Caco-2 (cell line): ENCODE measurements at regions not wholly inside any gene's neighbourhood (a gene's known extent, or its start where the extent isn't known, plus 50 kb on each side); places are given as distances from the start of the nearest gene placed in this dataset.

Source experiments
- BruUV-seq: library from RNA; stranded (reverse); fragments of 400-500 nt; replicated peaks from 2 replicates; lab custom pipeline; 2021; lab: Mats Ljungman, UMichigan
- CTCF ChIA-PET: fragments of 300-600 bp; sonication (Branson Sonifier 250); formaldehyde crosslinking; loops from one replicate; lab custom pipeline; 2022; ENCODE audit warnings: antibody characterized with exemption; lab: Charles Lee
- POLR2A ChIA-PET: fragments of 300-600 bp; sonication (Branson Sonifier 250); formaldehyde crosslinking; loops from one replicate; lab custom pipeline; 2022; ENCODE audit warnings: antibody characterized with exemption; lab: Charles Lee
- DNase-seq, 2 experiments: peaks; one replicate each; pipeline versions ENCODE4 v3.0.0 to v3.0.0-alpha.2; 2020 to 2022
- H3K27me3 ChIP-seq: replicated peaks from 2 replicates; pipeline ENCODE4 v1.6.0; 2011; ENCODE audit warnings: low read length; ENCODE audit not compliant: control insufficient read depth, insufficient read depth
- H3K36me3 ChIP-seq: 2 replicates; pipeline ENCODE4 v1.5.1; 2011; ENCODE audit warnings: low read length; ENCODE audit not compliant: control insufficient read depth, insufficient read depth
- H3K4me1 ChIP-seq: fragments of 250-450 bp; sonication (Bioruptor Pico); 2 replicates; pipeline ENCODE4 v1.5.1; 2020; ENCODE audit warnings: mild to moderate bottlenecking
- H3K4me3 ChIP-seq: 2 replicates; pipeline ENCODE4 v1.5.1; 2011; ENCODE audit warnings: low read depth, mild to moderate bottlenecking, control low read depth, low read length
- H3K9me3 ChIP-seq: fragments of 250-450 bp; sonication (Bioruptor Pico); 2 replicates; pipeline ENCODE4 v1.5.1; 2020; ENCODE audit warnings: mild to moderate bottlenecking, moderate library complexity
- H3K27ac Mint-ChIP-seq: one replicate; pipeline ENCODE4 v1.8.0; 2022; ENCODE audit warnings: mixed read lengths; ENCODE audit not compliant: unreplicated experiment
- H3K27me3 Mint-ChIP-seq: one replicate; pipeline ENCODE4 v1.8.0; 2022; ENCODE audit warnings: mixed read lengths; ENCODE audit not compliant: insufficient read depth, unreplicated experiment
- H3K36me3 Mint-ChIP-seq: one replicate; pipeline ENCODE4 v1.8.0; 2022; ENCODE audit warnings: mild to moderate bottlenecking, mixed read lengths; ENCODE audit not compliant: insufficient read depth, unreplicated experiment
- H3K4me1 Mint-ChIP-seq: one replicate; pipeline ENCODE4 v1.8.0; 2022; ENCODE audit warnings: low read depth, mixed read lengths; ENCODE audit not compliant: unreplicated experiment
- H3K4me3 Mint-ChIP-seq: one replicate; pipeline ENCODE4 v1.8.0; 2022; ENCODE audit warnings: mild to moderate bottlenecking, moderate library complexity, mixed read lengths; ENCODE audit not compliant: unreplicated experiment
- H3K9me3 Mint-ChIP-seq: one replicate; pipeline ENCODE4 v1.8.0; 2022; ENCODE audit warnings: mixed read lengths; ENCODE audit not compliant: unreplicated experiment
- CTCF ChIP-seq, 2 experiments: fragments of 200-600 bp in 1 of 2; IDR thresholded peaks; 1 replicate in 1 of 2; 2 replicates in 1 of 2; pipeline versions ENCODE4 v1.5.1 to v1.8.0; 2011 to 2022; ENCODE audit warnings: antibody characterized with exemption in 1 of 2, control low read depth in 1 of 2, inconsistent platforms in 1 of 2, low read depth in 1 of 2, low read length in 1 of 2, mild to moderate bottlenecking in 1 of 2, moderate library complexity in 1 of 2; ENCODE audit not compliant: insufficient read depth in 1 of 2, severe bottlenecking in 1 of 2, unreplicated experiment in 1 of 2
- intact Hi-C: fragments of 100-400 bp; cut with micrococcal nuclease; formaldehyde crosslinking; loops from one replicate; pipeline ENCODE4 v1.10.0; 2022; ENCODE audit not compliant: unreplicated experiment

- Histone ChIP-seq H3K27me3 (no peaks in the 10 kb centered on the region), H3K9me3 (no peaks in the 10 kb centered on the region), H3K4me3 (no peak overlapping the region), H3K36me3 (no peaks in the 10 kb centered on the region), H3K4me1 (no peaks in the 10 kb centered on the region)
- peaks cover 26% of the 10 kb centered on the region for H3K27me3 Mint-ChIP-seq
- intact Hi-C loops, result no loop called here
- no peaks in the 10 kb centered on the region for H3K36me3 Mint-ChIP-seq
- no peak for DNase-seq
- no peaks in the 10 kb centered on the region for H3K9me3 Mint-ChIP-seq
- ChIA-PET POLR2A (no interaction called here), CTCF (no interaction called here)
- BruUV-seq, result no TSS peak
- no peak overlapping the region for H3K4me3 Mint-ChIP-seq
- no peak overlapping the region for H3K27ac Mint-ChIP-seq
- no peak for TF ChIP-seq CTCF (IDR thresholded peaks at IDR 0.05; ENCODE audit: insufficient read depth in 1 of 2, low read depth in 1 of 2, low read length in 1 of 2, severe bottlenecking in 1 of 2, unreplicated experiment in 1 of 2)
- H3K4me1 Mint-ChIP-seq, result no peaks in the 10 kb centered on the region
Measured at GRCh38 chr10:1809139-1809741, 71.9 kb upstream of the ADARB2 start.

- H3K9me3 Mint-ChIP-seq, result no peaks in the 10 kb centered on the region
- CTCF ChIA-PET, result no interaction called here
- no peak for DNase-seq
Measured at GRCh38 chr10:1807924-1808323, 70.6 kb upstream of the ADARB2 start.

GRCh38 chr10:1807196-1807595 lies 69.9 kb upstream of the ADARB2 start:
- no peaks in the 10 kb centered on the region for H3K36me3 ChIP-seq
- Mint-ChIP-seq H3K27me3 (peaks cover 21% of the 10 kb centered on the region), H3K4me3 (no peak overlapping the region), H3K36me3 (no peaks in the 10 kb centered on the region), H3K27ac (no peak overlapping the region), H3K4me1 (no peaks in the 10 kb centered on the region), H3K9me3 (no peaks in the 10 kb centered on the region)
- H3K9me3 ChIP-seq, result no peaks in the 10 kb centered on the region
- intact Hi-C loops, result no loop called here
- H3K4me1 ChIP-seq, result no peaks in the 10 kb centered on the region
- BruUV-seq, result no TSS peak
- no peak overlapping the region for H3K4me3 ChIP-seq
- no peaks in the 10 kb centered on the region for H3K27me3 ChIP-seq
- ChIA-PET POLR2A (no interaction called here), CTCF (no interaction called here)
- no peak for DNase-seq
- TF ChIP-seq CTCF (IDR thresholded peaks at IDR 0.05; ENCODE audit: insufficient read depth in 1 of 2, low read depth in 1 of 2, low read length in 1 of 2, severe bottlenecking in 1 of 2, unreplicated experiment in 1 of 2), result no peak

More at GRCh38 chr10:1807924-1808323, 70.6 kb upstream of the ADARB2 start:
- Histone ChIP-seq H3K36me3 (no peaks in the 10 kb centered on the region), H3K9me3 (no peaks in the 10 kb centered on the region), H3K4me3 (no peak overlapping the region), H3K4me1 (no peaks in the 10 kb centered on the region), H3K27me3 (no peaks in the 10 kb centered on the region)
- Mint-ChIP-seq H3K36me3 (no peaks in the 10 kb centered on the region), H3K4me1 (no peaks in the 10 kb centered on the region), H3K27me3 (peaks cover 23% of the 10 kb centered on the region), H3K4me3 (no peak overlapping the region), H3K27ac (no peak overlapping the region)
- BruUV-seq, result no TSS peak
- intact Hi-C loops, result no loop called here
- POLR2A ChIA-PET, result no interaction called here
- TF ChIP-seq CTCF (IDR thresholded peaks at IDR 0.05; ENCODE audit: insufficient read depth in 1 of 2, low read depth in 1 of 2, low read length in 1 of 2, severe bottlenecking in 1 of 2, unreplicated experiment in 1 of 2), result no peak
